Stimulated activated CD8-positive, alpha-beta memory T cell treated with anti-CD3 and anti-CD28 coated beads, Interleukin-2, amount 100 ng/mL, for 1 hour (primary cell): ENCODE measurements at regions not wholly inside any gene's neighbourhood (a gene's known extent, or its start where the extent isn't known, plus 50 kb on each side); places are given as distances from the start of the nearest gene placed in this dataset.

ENCODE experiments used
- DNase-seq, 2 donors: peaks; one replicate each; pipeline ENCODE4 v3.0.0-alpha.2; 2020; ENCODE audit warnings: low read depth in 2 of 2

DNA sequence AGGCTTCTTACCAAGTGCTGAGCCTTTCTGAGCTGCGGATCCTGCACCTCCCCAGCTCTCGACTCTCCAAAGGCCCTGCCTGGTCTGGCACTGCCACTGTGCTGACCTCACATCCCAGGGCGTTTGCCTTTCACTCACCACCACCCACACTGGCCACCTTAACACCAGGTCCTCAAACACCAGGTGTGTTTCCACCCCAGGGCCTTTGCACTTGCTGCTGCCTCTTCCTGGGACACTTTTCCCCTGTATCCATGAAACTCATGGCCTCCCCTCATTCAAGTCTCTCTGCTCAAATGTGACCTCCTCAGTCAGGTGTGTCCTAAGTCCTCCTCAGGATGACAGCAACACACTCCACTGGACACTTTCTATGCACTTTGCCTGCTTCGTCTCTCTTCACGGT is 51.4 kb upstream of the ANO1 start:
- DNase-seq: no peak

GRCh38 chr11:70027451-70027850 is 50.7 kb upstream of the ANO1 start:
- no peak for DNase-seq

GRCh38 chr11:70028147-70028855 is 49.8 kb upstream of the ANO1 start:
- DNase-seq: no peak
